ENCODE measurements at regions not wholly inside any gene's neighbourhood (a gene's known extent, or its start where the extent isn't known, plus 50 kb on each side); places are given as distances from the start of the nearest gene placed in this dataset.
"Not testable (repeated sequence)": the region's sequence is repeated elsewhere in the genome, so short reads cannot be mapped to it uniquely, and the experiment has no call there.

DNA sequence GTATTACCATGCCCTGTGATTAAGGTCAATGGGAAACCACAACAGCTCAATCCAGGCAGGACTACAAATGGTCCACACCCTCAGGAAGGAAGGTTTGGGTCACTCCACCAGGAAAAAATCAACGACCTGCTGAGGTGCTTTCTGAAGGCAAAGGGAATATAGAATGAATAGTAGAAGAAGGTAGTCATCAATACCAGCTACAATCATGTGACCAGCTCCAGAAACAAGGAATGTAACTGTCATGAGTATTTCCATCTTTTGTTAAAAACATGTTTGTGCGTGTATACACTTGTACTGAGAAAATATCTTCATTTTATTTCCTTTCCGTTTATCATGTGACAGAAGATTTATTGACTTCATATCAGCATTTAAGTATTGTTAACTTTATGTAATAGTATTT is 2028.6 kb upstream of the PCDH20 start:
- H3K4me3 ChIP-seq (ENCODE audit: low read depth, low read length); H3K36me3 ChIP-seq (ENCODE audit: control insufficient read depth, insufficient read depth, low read length); H3K9me3 ChIP-seq (ENCODE audit: control insufficient read depth, insufficient read depth, low read length); H3K27ac ChIP-seq (ENCODE audit: low read depth, low read length); H3K27me3 ChIP-seq (ENCODE audit: control insufficient read depth, insufficient read depth, low read length); H3K4me1 ChIP-seq (ENCODE audit: control insufficient read depth, insufficient read depth, low read length); H3K9ac ChIP-seq (ENCODE audit: low read depth, low read length): not testable (repeated sequence)

DNA sequence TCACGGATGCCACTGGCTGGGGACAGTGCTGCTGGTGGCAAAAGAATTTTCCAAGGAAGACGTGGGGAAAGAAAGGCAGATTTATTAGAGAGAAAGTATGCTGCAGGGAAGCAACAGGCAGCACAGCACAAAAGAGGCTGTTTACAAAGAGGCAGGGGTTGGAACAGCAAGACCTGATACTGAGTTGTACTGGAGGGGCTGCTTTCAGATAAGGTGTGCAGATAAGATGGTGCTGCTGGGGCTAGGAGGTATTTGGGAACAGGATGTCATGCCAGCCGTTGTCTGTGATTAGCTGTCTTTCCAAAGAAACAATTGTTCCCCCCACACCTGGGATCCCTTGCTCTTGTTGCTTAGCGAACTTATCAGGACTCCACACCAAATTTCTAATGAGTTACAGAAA is 2023.3 kb upstream of the PCDH20 start:
- Histone ChIP-seq H3K4me1 (ENCODE audit: control insufficient read depth, insufficient read depth, low read length) (no peaks in the 10 kb centered on the region), H3K27ac (ENCODE audit: low read depth, low read length) (no peak overlapping the region), H3K9me3 (ENCODE audit: control insufficient read depth, insufficient read depth, low read length) (no peaks in the 10 kb centered on the region), H3K4me3 (ENCODE audit: low read depth, low read length) (no peak overlapping the region), H3K27me3 (ENCODE audit: control insufficient read depth, insufficient read depth, low read length) (no peaks in the 10 kb centered on the region), H3K9ac (ENCODE audit: low read depth, low read length) (no peak overlapping the region), H3K36me3 (ENCODE audit: control insufficient read depth, insufficient read depth, low read length) (no peaks in the 10 kb centered on the region)

- Histone ChIP-seq H3K27ac (ENCODE audit: low read depth, low read length) (no peak overlapping the region), H3K4me1 (ENCODE audit: control insufficient read depth, insufficient read depth, low read length) (no peaks in the 10 kb centered on the region), H3K4me3 (ENCODE audit: low read depth, low read length) (no peak overlapping the region), H3K36me3 (ENCODE audit: control insufficient read depth, insufficient read depth, low read length) (no peaks in the 10 kb centered on the region), H3K27me3 (ENCODE audit: control insufficient read depth, insufficient read depth, low read length) (no peaks in the 10 kb centered on the region), H3K9ac (ENCODE audit: low read depth, low read length) (no peak overlapping the region), H3K9me3 (ENCODE audit: control insufficient read depth, insufficient read depth, low read length) (no peaks in the 10 kb centered on the region)
These were observed 2020.6 kb upstream of the PCDH20 start for GRCh38 chr13:63436325-63436668.

DNA sequence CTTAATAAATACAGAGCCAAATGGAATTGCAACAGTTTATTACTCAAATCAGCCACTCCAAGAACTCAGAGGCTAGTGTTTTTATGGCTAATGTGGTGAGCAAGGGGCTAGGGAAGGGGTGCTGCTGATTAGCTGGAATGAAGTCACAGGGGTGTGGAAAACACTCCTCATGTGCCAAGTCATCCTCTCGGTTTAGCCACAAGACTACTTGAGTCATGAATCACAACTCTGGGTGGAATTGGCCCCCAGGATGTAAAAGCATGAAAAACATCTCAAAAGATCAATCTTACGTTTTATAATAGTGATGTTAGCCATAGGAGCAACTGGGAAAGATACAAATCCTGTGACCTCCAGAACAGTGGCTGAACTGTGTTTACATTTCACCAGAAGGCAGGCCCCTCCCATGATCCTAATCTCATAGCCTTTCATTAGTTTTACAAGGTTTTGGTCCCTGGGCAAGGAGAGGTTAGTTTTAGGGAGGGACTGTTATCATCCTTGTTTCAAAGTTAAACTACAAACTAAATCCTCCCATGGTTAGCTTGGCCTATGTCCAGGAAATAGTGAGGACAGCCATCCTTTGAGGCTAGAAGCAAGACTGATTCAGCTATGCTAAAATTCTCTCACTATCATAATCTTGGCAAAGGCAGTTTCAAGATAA is 2020.1 kb upstream of the PCDH20 start:
- Histone ChIP-seq H3K27me3 (ENCODE audit: control insufficient read depth, insufficient read depth, low read length) (no peaks in the 10 kb centered on the region), H3K27ac (ENCODE audit: low read depth, low read length) (no peak overlapping the region), H3K4me3 (ENCODE audit: low read depth, low read length) (no peak overlapping the region), H3K9ac (ENCODE audit: low read depth, low read length) (no peak overlapping the region), H3K36me3 (ENCODE audit: control insufficient read depth, insufficient read depth, low read length) (no peaks in the 10 kb centered on the region), H3K4me1 (ENCODE audit: control insufficient read depth, insufficient read depth, low read length) (no peaks in the 10 kb centered on the region), H3K9me3 (ENCODE audit: control insufficient read depth, insufficient read depth, low read length) (no peaks in the 10 kb centered on the region)

GRCh38 chr13:63433546-63434150 is 2018.0 kb upstream of the PCDH20 start:
- Histone ChIP-seq H3K27me3 (ENCODE audit: control insufficient read depth, insufficient read depth, low read length) (no peaks in the 10 kb centered on the region), H3K27ac (ENCODE audit: low read depth, low read length) (no peak overlapping the region), H3K9ac (ENCODE audit: low read depth, low read length) (no peak overlapping the region)

GRCh38 chr13:63427170-63427569 is 2011.5 kb upstream of the PCDH20 start:
- no peak overlapping the region for H3K9ac ChIP-seq (ENCODE audit: low read depth, low read length)
- no peaks in the 10 kb centered on the region for H3K36me3 ChIP-seq (ENCODE audit: control insufficient read depth, insufficient read depth, low read length)
- H3K4me1 ChIP-seq (ENCODE audit: control insufficient read depth, insufficient read depth, low read length) = no peaks in the 10 kb centered on the region
- H3K4me3 ChIP-seq (ENCODE audit: low read depth, low read length) = no peak overlapping the region
- H3K9me3 ChIP-seq (ENCODE audit: control insufficient read depth, insufficient read depth, low read length) = no peaks in the 10 kb centered on the region
- H3K27me3 ChIP-seq (ENCODE audit: control insufficient read depth, insufficient read depth, low read length) = no peaks in the 10 kb centered on the region
- no peak overlapping the region for H3K27ac ChIP-seq (ENCODE audit: low read depth, low read length)

More at GRCh38 chr13:63433546-63434150, 2018.0 kb upstream of the PCDH20 start:
- Histone ChIP-seq H3K4me3 (ENCODE audit: low read depth, low read length) (no peak overlapping the region), H3K9me3 (ENCODE audit: control insufficient read depth, insufficient read depth, low read length) (no peaks in the 10 kb centered on the region), H3K36me3 (ENCODE audit: control insufficient read depth, insufficient read depth, low read length) (no peaks in the 10 kb centered on the region), H3K4me1 (ENCODE audit: control insufficient read depth, insufficient read depth, low read length) (no peaks in the 10 kb centered on the region)

DNA sequence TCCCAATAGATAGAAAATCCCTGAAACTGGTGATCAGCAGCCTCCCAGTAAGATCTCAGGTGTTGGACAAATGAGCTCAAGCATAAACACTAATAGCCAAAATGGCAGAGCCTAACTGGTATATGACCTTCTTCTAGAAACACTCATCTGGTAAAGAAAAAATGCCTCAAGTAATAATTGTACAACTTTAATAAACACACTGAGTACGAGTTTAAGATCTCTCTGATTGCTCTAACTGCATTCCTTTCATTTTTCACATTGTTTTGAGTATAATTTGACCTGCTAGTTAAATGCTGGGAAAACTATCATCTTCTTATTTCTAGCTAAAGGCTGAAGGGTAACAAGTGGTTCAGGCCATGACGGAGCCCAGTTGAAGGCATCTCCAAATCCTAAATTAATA is 2009.5 kb upstream of the PCDH20 start:
- Histone ChIP-seq H3K27me3 (ENCODE audit: control insufficient read depth, insufficient read depth, low read length) (no peaks in the 10 kb centered on the region), H3K4me3 (ENCODE audit: low read depth, low read length) (no peak overlapping the region), H3K9ac (ENCODE audit: low read depth, low read length) (no peak overlapping the region), H3K36me3 (ENCODE audit: control insufficient read depth, insufficient read depth, low read length) (no peaks in the 10 kb centered on the region), H3K4me1 (ENCODE audit: control insufficient read depth, insufficient read depth, low read length) (no peaks in the 10 kb centered on the region), H3K27ac (ENCODE audit: low read depth, low read length) (no peak overlapping the region), H3K9me3 (ENCODE audit: control insufficient read depth, insufficient read depth, low read length) (peaks cover 4% of the 10 kb centered on the region; the same call in 1 of the 2 replicates)

GRCh38 chr13:63421123-63421522 is 2005.5 kb upstream of the PCDH20 start:
- no peak overlapping the region for H3K4me3 ChIP-seq (ENCODE audit: low read depth, low read length)
- no peak overlapping the region for H3K27ac ChIP-seq (ENCODE audit: low read depth, low read length)
- H3K36me3 ChIP-seq (ENCODE audit: control insufficient read depth, insufficient read depth, low read length) = no peaks in the 10 kb centered on the region
- H3K4me1 ChIP-seq (ENCODE audit: control insufficient read depth, insufficient read depth, low read length) = no peaks in the 10 kb centered on the region
- H3K27me3 ChIP-seq (ENCODE audit: control insufficient read depth, insufficient read depth, low read length) = no peaks in the 10 kb centered on the region
- H3K9me3 ChIP-seq (ENCODE audit: control insufficient read depth, insufficient read depth, low read length) = peaks cover 10% of the 10 kb centered on the region
- H3K9ac ChIP-seq (ENCODE audit: low read depth, low read length) = no peak overlapping the region

DNA sequence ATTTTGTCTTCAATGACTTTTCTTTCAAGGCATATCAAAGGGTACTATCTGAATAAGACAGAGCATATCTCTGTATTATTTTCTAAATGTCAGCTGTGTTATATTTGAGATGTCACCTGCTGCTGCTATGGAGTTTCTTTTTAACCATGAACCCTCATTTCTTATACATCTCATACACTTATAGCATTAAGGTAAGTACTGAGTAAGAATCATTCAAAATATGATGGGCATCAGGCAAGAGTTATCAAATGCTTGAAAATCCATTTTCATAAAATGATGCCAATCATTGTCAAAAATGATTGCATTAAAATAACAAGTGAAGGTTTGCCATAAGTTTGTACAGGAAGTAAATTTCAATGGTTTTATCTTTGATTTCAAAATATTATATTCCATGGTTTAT is 2005.0 kb upstream of the PCDH20 start:
- peaks cover 10% of the 10 kb centered on the region for H3K9me3 ChIP-seq (ENCODE audit: control insufficient read depth, insufficient read depth, low read length)
- H3K36me3 ChIP-seq (ENCODE audit: control insufficient read depth, insufficient read depth, low read length) = no peaks in the 10 kb centered on the region
- no peaks in the 10 kb centered on the region for H3K27me3 ChIP-seq (ENCODE audit: control insufficient read depth, insufficient read depth, low read length)
- no peak overlapping the region for H3K9ac ChIP-seq (ENCODE audit: low read depth, low read length)
- no peak overlapping the region for H3K4me3 ChIP-seq (ENCODE audit: low read depth, low read length)
- H3K4me1 ChIP-seq (ENCODE audit: control insufficient read depth, insufficient read depth, low read length) = no peaks in the 10 kb centered on the region
- no peak overlapping the region for H3K27ac ChIP-seq (ENCODE audit: low read depth, low read length)

- Histone ChIP-seq H3K4me3 (ENCODE audit: low read depth, low read length) (no peak overlapping the region), H3K4me1 (ENCODE audit: control insufficient read depth, insufficient read depth, low read length) (no peaks in the 10 kb centered on the region), H3K9me3 (ENCODE audit: control insufficient read depth, insufficient read depth, low read length) (peaks cover 7% of the 10 kb centered on the region), H3K27ac (ENCODE audit: low read depth, low read length) (no peak overlapping the region), H3K36me3 (ENCODE audit: control insufficient read depth, insufficient read depth, low read length) (no peaks in the 10 kb centered on the region), H3K9ac (ENCODE audit: low read depth, low read length) (no peak overlapping the region), H3K27me3 (ENCODE audit: control insufficient read depth, insufficient read depth, low read length) (no peaks in the 10 kb centered on the region)
These were observed 1998.6 kb upstream of the PCDH20 start for GRCh38 chr13:63414247-63414646.

DNA sequence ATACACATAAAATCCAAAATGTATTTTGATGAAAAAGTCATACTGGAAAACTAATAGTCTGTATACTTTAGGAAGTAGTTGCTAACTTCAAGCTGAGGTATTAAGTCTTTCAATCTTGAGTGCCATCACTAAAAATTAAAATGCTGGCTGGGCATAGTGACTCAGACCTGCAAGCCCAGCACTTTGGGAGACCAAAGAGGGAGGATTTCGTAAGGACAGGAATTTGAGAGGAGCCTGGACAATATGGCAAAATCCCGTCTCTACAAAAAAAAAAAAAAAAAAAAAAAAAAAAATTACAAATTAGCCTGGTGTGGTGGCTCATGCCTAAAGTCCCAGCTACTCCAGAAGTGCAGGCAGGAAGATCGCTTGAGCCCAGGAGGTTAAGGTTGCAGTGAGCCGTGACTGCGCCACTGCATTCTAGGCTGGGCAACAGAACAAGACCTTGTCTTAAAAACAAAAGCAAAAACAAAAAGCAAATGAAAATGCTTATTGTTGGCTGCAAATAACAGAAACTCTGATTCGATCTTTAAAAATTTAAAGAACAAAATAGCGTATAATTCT is 1994.2 kb upstream of the PCDH20 start:
- no peak overlapping the region for H3K4me3 ChIP-seq (ENCODE audit: low read depth, low read length)

More for the DNA sequence above, 1994.2 kb upstream of the PCDH20 start:
- Histone ChIP-seq H3K9ac (ENCODE audit: low read depth, low read length) (no peak overlapping the region), H3K4me1 (ENCODE audit: control insufficient read depth, insufficient read depth, low read length) (peaks cover 11% of the 10 kb centered on the region), H3K36me3 (ENCODE audit: control insufficient read depth, insufficient read depth, low read length) (no peaks in the 10 kb centered on the region), H3K9me3 (ENCODE audit: control insufficient read depth, insufficient read depth, low read length) (no peaks in the 10 kb centered on the region), H3K27me3 (ENCODE audit: control insufficient read depth, insufficient read depth, low read length) (no peaks in the 10 kb centered on the region), H3K27ac (ENCODE audit: low read depth, low read length) (no peak overlapping the region)
